Endothelial cell of umbilical vein (primary cell): ENCODE measurements at regions not wholly inside any gene's neighbourhood (a gene's known extent, or its start where the extent isn't known, plus 50 kb on each side); places are given as distances from the start of the nearest gene placed in this dataset.

Source experiments
- POLR2A ChIP-seq: IDR thresholded peaks from 2 replicates; pipeline ENCODE4 v1.6.1; 2012; ENCODE audit warnings: low read depth, mild to moderate bottlenecking, control low read depth, low read length
- TF ChIP-seq, protein P1 (sequence below), 2 donors: IDR thresholded peaks; 1 replicate in 1 of 2; 2 replicates in 1 of 2; pipeline ENCODE4 v1.5.1; 2011; ENCODE audit warnings: low read length in 2 of 2, mild to moderate bottlenecking in 2 of 2, moderate library complexity in 2 of 2, control low read depth in 1 of 2, inconsistent platforms in 1 of 2, low read depth in 1 of 2; ENCODE audit not compliant: insufficient read depth in 1 of 2; ENCODE audit errors: extremely low read depth in 1 of 2

DNA sequence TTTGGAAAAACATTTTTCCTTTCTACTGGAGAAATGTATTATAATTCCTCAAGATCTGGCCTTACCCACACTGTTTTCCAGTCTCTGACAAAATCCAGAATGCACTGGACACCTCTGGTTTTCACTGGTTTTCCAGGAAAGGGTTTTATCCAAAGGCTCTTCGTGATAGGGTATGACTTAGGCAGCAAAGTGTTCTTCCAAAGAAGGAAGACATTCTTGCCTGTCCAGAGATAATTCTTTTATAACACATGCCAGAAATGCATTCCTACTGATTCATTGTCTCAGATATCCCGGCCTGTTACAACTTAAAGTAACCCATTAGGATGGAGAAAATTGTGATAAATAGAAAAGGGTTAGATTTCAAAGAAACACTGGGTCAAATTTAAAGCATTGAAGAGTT lies 2343.1 kb downstream of the PCDH7 start:
- TF ChIP-seq, protein P1, sequence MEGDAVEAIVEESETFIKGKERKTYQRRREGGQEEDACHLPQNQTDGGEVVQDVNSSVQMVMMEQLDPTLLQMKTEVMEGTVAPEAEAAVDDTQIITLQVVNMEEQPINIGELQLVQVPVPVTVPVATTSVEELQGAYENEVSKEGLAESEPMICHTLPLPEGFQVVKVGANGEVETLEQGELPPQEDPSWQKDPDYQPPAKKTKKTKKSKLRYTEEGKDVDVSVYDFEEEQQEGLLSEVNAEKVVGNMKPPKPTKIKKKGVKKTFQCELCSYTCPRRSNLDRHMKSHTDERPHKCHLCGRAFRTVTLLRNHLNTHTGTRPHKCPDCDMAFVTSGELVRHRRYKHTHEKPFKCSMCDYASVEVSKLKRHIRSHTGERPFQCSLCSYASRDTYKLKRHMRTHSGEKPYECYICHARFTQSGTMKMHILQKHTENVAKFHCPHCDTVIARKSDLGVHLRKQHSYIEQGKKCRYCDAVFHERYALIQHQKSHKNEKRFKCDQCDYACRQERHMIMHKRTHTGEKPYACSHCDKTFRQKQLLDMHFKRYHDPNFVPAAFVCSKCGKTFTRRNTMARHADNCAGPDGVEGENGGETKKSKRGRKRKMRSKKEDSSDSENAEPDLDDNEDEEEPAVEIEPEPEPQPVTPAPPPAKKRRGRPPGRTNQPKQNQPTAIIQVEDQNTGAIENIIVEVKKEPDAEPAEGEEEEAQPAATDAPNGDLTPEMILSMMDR (IDR thresholded peaks at IDR 0.05; ENCODE audit: extremely low read depth in 1 of 2, insufficient read depth in 1 of 2, low read depth in 1 of 2, low read length in 2 of 2): no peak
- no peak for TF ChIP-seq POLR2A
